ENCODE measurements at regions not wholly inside any gene's neighbourhood (a gene's known extent, or its start where the extent isn't known, plus 50 kb on each side); places are given as distances from the start of the nearest gene placed in this dataset.

DNA sequence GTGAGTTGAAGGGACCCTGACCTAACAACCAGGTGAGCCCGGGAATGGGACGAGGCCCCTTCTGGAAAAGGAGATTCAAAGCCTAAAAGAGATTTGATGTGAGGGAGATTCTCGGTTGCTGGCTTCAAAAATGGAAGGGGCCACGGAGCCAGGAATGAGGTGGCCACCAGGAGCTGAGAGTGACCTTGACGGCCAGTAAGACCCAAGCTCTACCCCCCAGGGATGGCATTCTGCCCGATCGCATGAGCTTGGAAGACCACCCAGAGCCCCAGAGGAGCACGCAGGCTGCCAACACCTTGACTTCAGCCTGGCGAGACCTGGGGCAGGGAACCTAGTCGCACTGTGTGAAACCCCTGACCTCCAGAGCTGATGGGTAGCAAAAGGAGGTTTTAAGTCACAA lies 163.9 kb downstream of the BMP7 start:
- DNase-seq (ENCODE audit: low spot score in 2 of 2): no peak
- Histone ChIP-seq H3K4me1 (no peaks in the 10 kb centered on the region), H3K4me3 (no peak overlapping the region), H3K27me3 (no peaks in the 10 kb centered on the region), H3K36me3 (no peaks in the 10 kb centered on the region), H3K27ac (no peak overlapping the region), H3K9me3 (no peaks in the 10 kb centered on the region)
- TF ChIP-seq, protein P1, sequence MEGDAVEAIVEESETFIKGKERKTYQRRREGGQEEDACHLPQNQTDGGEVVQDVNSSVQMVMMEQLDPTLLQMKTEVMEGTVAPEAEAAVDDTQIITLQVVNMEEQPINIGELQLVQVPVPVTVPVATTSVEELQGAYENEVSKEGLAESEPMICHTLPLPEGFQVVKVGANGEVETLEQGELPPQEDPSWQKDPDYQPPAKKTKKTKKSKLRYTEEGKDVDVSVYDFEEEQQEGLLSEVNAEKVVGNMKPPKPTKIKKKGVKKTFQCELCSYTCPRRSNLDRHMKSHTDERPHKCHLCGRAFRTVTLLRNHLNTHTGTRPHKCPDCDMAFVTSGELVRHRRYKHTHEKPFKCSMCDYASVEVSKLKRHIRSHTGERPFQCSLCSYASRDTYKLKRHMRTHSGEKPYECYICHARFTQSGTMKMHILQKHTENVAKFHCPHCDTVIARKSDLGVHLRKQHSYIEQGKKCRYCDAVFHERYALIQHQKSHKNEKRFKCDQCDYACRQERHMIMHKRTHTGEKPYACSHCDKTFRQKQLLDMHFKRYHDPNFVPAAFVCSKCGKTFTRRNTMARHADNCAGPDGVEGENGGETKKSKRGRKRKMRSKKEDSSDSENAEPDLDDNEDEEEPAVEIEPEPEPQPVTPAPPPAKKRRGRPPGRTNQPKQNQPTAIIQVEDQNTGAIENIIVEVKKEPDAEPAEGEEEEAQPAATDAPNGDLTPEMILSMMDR (IDR thresholded peaks at IDR 0.05): no peak
- intact Hi-C loops (cut with DNase I): no loop called here

DNA sequence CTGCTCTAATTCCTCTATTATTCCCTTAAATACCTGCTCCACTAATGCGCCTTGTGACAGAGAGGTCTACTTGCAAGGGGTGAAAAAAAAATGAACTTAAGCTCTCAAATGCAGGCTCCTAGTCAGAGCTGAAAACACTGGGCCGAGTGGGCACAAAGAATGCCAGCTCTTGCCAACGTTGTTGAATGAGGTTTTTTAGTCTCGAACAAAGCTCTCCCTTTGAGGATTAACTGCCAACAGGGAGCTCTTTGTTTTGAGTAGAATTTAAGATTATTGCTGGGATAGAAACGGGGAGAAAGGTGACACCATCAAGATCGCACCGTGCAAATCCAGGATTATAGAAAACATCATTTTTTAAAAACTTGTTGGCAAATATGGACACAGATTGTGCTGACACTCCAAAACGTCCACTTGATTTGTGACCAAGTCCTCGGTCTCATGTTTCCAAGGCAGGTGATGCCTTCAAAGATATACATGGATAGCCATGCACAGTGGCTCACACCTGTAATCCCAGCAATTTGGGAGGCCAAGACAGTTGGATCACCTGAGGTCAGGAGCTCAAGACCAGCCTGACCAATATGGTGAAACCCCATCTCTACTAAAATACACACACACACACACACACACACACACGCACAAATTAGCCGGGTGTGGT lies 163.2 kb downstream of the BMP7 start:
- no peaks in the 10 kb centered on the region for H3K4me1 ChIP-seq
- no peaks in the 10 kb centered on the region for H3K9me3 ChIP-seq
- H3K27ac ChIP-seq: no peak overlapping the region
- no peak overlapping the region for H3K4me3 ChIP-seq
- intact Hi-C loops (cut with DNase I): no loop called here
- no peak for DNase-seq (ENCODE audit: low spot score in 2 of 2)
- TF ChIP-seq, protein P1 (IDR thresholded peaks at IDR 0.05): no peak
- H3K27me3 ChIP-seq: no peaks in the 10 kb centered on the region
- H3K36me3 ChIP-seq: no peaks in the 10 kb centered on the region

DNA sequence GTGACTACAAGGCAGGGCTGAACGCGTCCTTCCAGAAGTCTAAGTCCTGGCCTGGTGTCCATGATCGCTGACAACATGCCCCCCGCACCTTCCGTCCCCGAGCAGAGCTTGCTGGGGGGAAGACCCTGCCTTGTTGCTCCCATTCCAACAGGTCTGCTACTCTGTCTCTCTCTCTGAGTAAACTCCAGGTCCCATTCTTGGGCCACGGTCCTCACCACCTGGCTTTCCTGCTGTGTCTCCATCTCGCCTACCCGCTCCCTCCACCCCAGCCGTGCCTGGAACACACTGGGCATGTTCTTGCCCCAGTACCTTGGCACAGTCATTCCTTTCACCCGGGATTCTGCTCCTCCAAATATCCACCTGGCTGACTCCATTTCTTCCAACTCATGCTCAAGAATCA lies 162.3 kb downstream of the BMP7 start:
- no peak for DNase-seq (ENCODE audit: low spot score in 2 of 2)
- TF ChIP-seq, protein P1 (IDR thresholded peaks at IDR 0.05): no peak
- Histone ChIP-seq H3K4me1 (no peaks in the 10 kb centered on the region), H3K4me3 (no peak overlapping the region), H3K36me3 (no peaks in the 10 kb centered on the region), H3K9me3 (no peaks in the 10 kb centered on the region), H3K27ac (no peak overlapping the region), H3K27me3 (no peaks in the 10 kb centered on the region)
- intact Hi-C loops (cut with DNase I): no loop called here

DNA sequence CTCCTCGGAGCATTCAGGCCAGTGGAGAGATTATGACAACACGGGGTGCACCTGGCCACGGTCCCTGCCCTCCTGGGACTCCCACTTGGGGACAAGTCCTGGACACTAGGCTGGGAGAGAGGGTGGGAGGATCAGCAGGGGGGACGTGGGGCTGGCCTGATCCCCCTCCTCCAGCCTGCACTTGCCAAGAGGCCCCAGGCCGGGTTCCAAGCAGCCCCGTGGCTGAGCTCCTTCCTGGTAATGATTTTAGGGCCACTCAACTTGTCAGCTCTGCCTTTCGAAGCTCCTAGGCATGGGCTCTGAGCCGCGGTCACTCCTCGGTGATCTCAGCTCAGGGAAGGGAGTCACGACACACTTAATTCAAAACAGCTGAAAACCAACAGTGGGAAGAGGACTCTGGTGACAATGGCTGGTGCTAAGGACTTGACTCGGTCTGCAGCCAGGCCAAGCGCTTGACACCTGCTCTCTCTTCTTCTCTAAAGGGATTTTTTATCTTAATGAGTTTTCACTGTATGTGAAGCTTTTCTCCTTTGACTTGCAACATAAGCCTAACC lies 161.7 kb downstream of the BMP7 start:
- Histone ChIP-seq H3K9me3 (no peaks in the 10 kb centered on the region), H3K36me3 (no peaks in the 10 kb centered on the region), H3K4me1 (no peaks in the 10 kb centered on the region), H3K4me3 (no peak overlapping the region), H3K27me3 (no peaks in the 10 kb centered on the region), H3K27ac (no peak overlapping the region)
- no peak for DNase-seq (ENCODE audit: low spot score in 2 of 2)
- intact Hi-C loops (cut with DNase I): no loop called here
- TF ChIP-seq, protein P1 (IDR thresholded peaks at IDR 0.05): no peak

DNA sequence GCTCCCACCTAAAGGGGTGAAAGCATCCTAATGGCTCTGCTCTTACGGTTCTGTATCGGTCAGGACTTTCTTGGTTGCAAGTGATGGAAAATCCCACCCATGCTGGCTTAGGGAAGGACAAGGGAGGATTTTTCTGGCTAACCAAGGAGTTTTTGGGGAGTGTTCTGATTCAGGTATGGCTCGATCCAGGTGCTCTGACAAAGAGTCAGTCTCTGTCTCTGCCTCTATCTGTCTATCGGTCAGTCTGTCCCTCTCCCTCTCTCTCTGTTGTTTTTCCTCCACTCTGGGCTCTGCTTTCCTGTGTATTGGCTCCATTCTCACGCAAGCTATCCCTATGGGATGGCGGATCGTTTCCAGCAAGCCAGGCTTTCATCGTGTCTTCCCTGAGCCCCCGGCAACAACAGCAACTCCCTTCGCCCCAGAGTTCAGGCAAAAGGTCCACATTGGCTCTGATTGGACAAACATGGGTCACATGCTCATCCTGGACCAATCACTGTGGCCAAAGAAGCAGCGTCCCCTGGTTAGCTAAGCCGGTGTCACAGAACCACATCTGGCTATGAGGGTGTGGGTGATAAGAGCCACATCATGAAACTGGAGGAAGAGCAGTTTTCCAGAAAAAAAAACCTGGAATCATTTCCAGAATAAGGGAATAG lies 160.3 kb downstream of the BMP7 start:
- intact Hi-C loops (cut with DNase I): no loop called here
- no peak for DNase-seq (ENCODE audit: low spot score in 2 of 2)
- Histone ChIP-seq H3K9me3 (no peaks in the 10 kb centered on the region), H3K36me3 (no peaks in the 10 kb centered on the region), H3K27ac (no peak overlapping the region), H3K4me3 (no peak overlapping the region), H3K4me1 (no peaks in the 10 kb centered on the region), H3K27me3 (no peaks in the 10 kb centered on the region)
- TF ChIP-seq, protein P1 (IDR thresholded peaks at IDR 0.05): no peak

Measured in ascending aorta (tissue), 2 donors.